Prostate gland (tissue), 2 donors: ENCODE measurements at regions not wholly inside any gene's neighbourhood (a gene's known extent, or its start where the extent isn't known, plus 50 kb on each side); places are given as distances from the start of the nearest gene placed in this dataset.

Experiments
- DNase-seq: peaks from one replicate; pipeline ENCODE4 v3.0.0-alpha.2; 2019; ENCODE audit warnings: low spot score
- H3K27ac ChIP-seq, 2 donors: fragments of 200-600 bp; sonication (generic); 2 replicates each; pipeline ENCODE4 v1.5.1; 2017 to 2019
- H3K27me3 ChIP-seq: fragments of 200-600 bp; sonication (generic); replicated peaks from 2 replicates; pipeline ENCODE4 v1.5.1; 2019; ENCODE audit not compliant: insufficient read depth
- H3K36me3 ChIP-seq, 2 donors: fragments of 200-600 bp; sonication (generic); 1 replicate in 1 of 2; 2 replicates in 1 of 2; pipeline versions ENCODE4 v1.5.1 to v1.8.1; 2017 to 2019
- H3K4me1 ChIP-seq: fragments of 200-600 bp; sonication (generic); replicated peaks from 2 replicates; pipeline ENCODE4 v1.5.1; 2019
- H3K4me3 ChIP-seq, 2 donors: fragments of 200-600 bp; sonication (generic); 2 replicates each; pipeline ENCODE4 v1.5.1; 2017 to 2019
- H3K9me3 ChIP-seq: fragments of 200-600 bp; sonication (generic); 2 replicates; pipeline ENCODE4 v1.5.1; 2017
- POLR2A ChIP-seq: fragments of 450-650 bp; IDR thresholded peaks from one replicate; pipeline ENCODE4 v1.6.1; 2016; ENCODE audit warnings: antibody characterized with exemption, mild to moderate bottlenecking
- POLR2AphosphoS5 ChIP-seq: sonication (generic); formaldehyde crosslinking; IDR thresholded peaks from one replicate; pipeline ENCODE4 v1.6.1; 2017; ENCODE audit warnings: antibody characterized with exemption
- WGBS: methylation state at CpG from one replicate; pipeline ENCODE4 v1.1.5; 2018; 5-methylcytosine and 5-hydroxymethylcytosine counted together
- intact Hi-C: fragments of 100-400 bp; cut with DNase I; formaldehyde crosslinking; loops from one replicate; pipeline ENCODE4 v1.14.2; 2022
- TF ChIP-seq, protein P1 (sequence below), 4 experiments: fragments of 200-600 bp in 2 of 4; fragments of 450-650 bp in 2 of 4; sonication (generic) in 2 of 4; IDR thresholded peaks; 1 replicate in 3 of 4; 2 replicates in 1 of 4; pipeline ENCODE4 v1.5.1; 2016 to 2019; ENCODE audit warnings: antibody characterized with exemption in 4 of 4, mild to moderate bottlenecking in 2 of 4, moderate library complexity in 2 of 4

DNA sequence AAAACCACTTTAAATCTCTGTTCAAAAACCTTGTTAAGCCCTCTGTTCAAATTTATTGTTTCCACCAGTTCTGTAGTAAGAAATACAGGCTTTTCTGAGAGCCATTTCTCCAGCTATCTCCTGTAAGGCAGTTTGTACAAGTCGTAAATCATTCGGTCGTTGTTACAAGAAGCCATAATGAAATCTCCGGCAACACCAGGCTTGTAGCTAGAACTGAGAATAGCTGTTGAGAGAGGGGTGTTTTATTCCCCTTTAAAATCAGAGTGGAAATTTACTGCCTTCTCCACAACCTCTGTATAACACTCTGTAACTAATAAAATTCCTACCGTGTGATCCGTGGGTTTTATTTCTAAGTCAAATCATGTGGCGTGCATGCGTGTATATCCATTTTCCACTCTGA is 335.8 kb upstream of the KAZN start:
- Histone ChIP-seq H3K4me1 (no peaks in the 10 kb centered on the region), H3K27me3 (no peaks in the 10 kb centered on the region), H3K9me3 (no peaks in the 10 kb centered on the region), H3K27ac (no peak overlapping the region), H3K36me3 (no peaks in the 10 kb centered on the region), H3K4me3 (no peak overlapping the region)
- DNase-seq, result no peak
- no peak for TF ChIP-seq POLR2AphosphoS5
- TF ChIP-seq, protein P1, sequence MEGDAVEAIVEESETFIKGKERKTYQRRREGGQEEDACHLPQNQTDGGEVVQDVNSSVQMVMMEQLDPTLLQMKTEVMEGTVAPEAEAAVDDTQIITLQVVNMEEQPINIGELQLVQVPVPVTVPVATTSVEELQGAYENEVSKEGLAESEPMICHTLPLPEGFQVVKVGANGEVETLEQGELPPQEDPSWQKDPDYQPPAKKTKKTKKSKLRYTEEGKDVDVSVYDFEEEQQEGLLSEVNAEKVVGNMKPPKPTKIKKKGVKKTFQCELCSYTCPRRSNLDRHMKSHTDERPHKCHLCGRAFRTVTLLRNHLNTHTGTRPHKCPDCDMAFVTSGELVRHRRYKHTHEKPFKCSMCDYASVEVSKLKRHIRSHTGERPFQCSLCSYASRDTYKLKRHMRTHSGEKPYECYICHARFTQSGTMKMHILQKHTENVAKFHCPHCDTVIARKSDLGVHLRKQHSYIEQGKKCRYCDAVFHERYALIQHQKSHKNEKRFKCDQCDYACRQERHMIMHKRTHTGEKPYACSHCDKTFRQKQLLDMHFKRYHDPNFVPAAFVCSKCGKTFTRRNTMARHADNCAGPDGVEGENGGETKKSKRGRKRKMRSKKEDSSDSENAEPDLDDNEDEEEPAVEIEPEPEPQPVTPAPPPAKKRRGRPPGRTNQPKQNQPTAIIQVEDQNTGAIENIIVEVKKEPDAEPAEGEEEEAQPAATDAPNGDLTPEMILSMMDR (IDR thresholded peaks at IDR 0.05), result no peak
- no peak for TF ChIP-seq POLR2A
- WGBS, result 20% methylated on average over 8 of the region's 8 CpGs
- intact Hi-C loops, result loop anchor here (5.0 kb wide), 1 partner anchor 40 kb away; no protein-coding TSS in a partner anchor

DNA sequence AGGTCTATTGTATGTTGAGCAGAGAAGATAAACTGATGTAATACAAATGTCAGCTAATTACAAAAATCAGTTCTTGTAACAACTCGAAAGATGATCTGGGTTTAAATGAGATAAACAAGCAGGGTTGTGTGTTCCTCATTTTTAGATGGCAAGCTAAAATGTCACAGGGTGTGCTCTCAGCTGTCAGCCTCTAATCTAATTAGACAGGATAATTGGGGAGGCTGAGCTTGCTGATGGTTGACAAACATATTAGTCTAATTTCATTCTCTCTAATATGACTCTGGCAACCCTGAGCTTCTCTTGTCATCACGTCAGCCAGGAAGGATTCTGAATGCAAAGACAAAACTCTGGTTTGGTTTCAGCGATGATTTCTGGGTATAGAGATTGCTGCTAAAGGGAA is 335.3 kb upstream of the KAZN start:
- Histone ChIP-seq H3K27ac (no peak overlapping the region), H3K36me3 (no peaks in the 10 kb centered on the region), H3K9me3 (no peaks in the 10 kb centered on the region), H3K4me3 (no peak overlapping the region), H3K4me1 (no peaks in the 10 kb centered on the region), H3K27me3 (no peaks in the 10 kb centered on the region)
- no peak for DNase-seq
- WGBS, result 59% methylated on average over 3 of the region's 3 CpGs
- intact Hi-C loops, result loop anchor here (5.0 kb wide), 1 partner anchor 39 kb away; no protein-coding TSS in a partner anchor
- TF ChIP-seq POLR2A, result no peak
- TF ChIP-seq POLR2AphosphoS5, result no peak
- TF ChIP-seq, protein P1 (IDR thresholded peaks at IDR 0.05), result no peak

DNA sequence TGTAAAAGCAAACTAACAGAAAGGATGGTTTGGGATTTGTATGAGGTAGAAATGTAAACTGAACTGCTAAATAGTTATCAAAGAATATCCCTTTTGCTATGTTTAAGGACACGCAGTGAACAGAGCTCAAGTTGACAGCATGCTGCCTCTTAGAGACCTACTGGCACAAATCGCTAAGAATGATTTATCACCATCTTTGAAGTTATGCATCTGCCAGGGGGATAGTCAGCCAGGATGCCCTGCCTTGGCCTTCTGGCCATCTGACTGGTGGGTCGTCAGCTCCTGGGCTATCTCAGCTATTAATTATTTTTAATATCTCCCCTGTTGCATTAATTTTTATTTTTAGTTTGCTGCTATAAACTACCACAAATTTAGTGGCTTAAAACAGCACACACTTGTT is 334.8 kb upstream of the KAZN start:
- no peak for DNase-seq
- 74% methylated on average over 3 of the region's 3 CpGs for WGBS
- H3K36me3 ChIP-seq, result no peaks in the 10 kb centered on the region
- no peaks in the 10 kb centered on the region for H3K9me3 ChIP-seq
- H3K27me3 ChIP-seq, result no peaks in the 10 kb centered on the region
- TF ChIP-seq POLR2AphosphoS5 (no peak), POLR2A (no peak)
- TF ChIP-seq, protein P1 (IDR thresholded peaks at IDR 0.05), result no peak
- intact Hi-C loops, result loop anchor here (5.0 kb wide), 1 partner anchor 39 kb away; no protein-coding TSS in a partner anchor
- H3K4me1 ChIP-seq, result no peaks in the 10 kb centered on the region
- no peak overlapping the region for H3K4me3 ChIP-seq
- H3K27ac ChIP-seq, result no peak overlapping the region

DNA sequence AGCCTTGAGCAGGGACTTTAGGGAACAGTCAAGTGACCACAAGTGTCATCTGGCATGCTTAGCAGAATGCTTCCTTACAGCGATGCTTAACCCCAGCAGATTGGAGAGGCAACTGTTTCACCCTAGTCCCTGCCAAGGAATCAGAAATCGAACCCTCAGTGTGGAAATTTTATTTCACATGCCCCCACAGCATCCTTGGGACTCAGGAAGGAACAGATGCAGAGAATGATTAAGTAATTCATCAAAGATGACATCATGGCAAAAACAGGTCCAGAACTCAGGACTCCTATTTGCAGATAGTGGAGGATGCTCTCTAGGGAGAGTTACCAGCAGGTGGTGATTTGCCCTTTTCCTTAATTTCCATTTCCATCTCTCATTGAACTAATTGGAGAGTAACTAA is 333.0 kb upstream of the KAZN start:
- no peak overlapping the region for H3K4me3 ChIP-seq
- no peak for DNase-seq
- no peaks in the 10 kb centered on the region for H3K9me3 ChIP-seq
- 97% methylated on average over 2 of the region's 2 CpGs for WGBS
- H3K4me1 ChIP-seq, result no peaks in the 10 kb centered on the region
- intact Hi-C loops, result no loop called here
- no peaks in the 10 kb centered on the region for H3K36me3 ChIP-seq
- TF ChIP-seq POLR2A (no peak), POLR2AphosphoS5 (no peak)
- TF ChIP-seq, protein P1 (IDR thresholded peaks at IDR 0.05), result no peak
- no peak overlapping the region for H3K27ac ChIP-seq
- no peaks in the 10 kb centered on the region for H3K27me3 ChIP-seq

DNA sequence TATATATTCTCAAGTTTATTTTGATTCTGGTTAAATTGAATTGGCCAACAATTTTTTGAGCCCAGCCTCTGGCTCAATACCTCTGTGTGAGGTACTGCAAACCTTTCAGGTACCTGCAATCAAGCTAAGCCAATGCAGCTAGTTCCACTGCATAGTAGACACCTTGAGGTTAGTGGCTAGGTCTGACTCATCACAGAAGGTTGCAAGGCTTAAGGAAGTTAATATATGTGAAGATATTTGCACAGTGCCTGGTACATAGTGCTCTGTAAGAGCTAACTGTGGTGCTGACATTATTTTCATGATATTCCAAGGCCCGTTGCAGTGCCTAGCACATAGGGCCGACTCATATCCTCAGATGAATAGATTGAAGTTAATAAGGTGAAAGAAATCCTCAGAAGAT is 330.5 kb upstream of the KAZN start:
- 76% methylated on average over 2 of the region's 2 CpGs for WGBS
- no peak for DNase-seq
- intact Hi-C loops, result no loop called here
- H3K4me3 ChIP-seq, result no peak overlapping the region
- H3K36me3 ChIP-seq, result no peaks in the 10 kb centered on the region
- TF ChIP-seq POLR2AphosphoS5 (no peak), POLR2A (no peak)
- TF ChIP-seq, protein P1 (IDR thresholded peaks at IDR 0.05), result no peak
- no peaks in the 10 kb centered on the region for H3K27me3 ChIP-seq
- H3K4me1 ChIP-seq, result no peaks in the 10 kb centered on the region
- H3K27ac ChIP-seq, result no peak overlapping the region
- no peaks in the 10 kb centered on the region for H3K9me3 ChIP-seq
